ENCODE measurements at regions not wholly inside any gene's neighbourhood (a gene's known extent, or its start where the extent isn't known, plus 50 kb on each side); places are given as distances from the start of the nearest gene placed in this dataset.
"Not testable (repeated sequence)": the region's sequence is repeated elsewhere in the genome, so short reads cannot be mapped to it uniquely, and the experiment has no call there.

GRCh38 chr3:153404157-153404556, 242.1 kb downstream of the RAP2B start:
- H4K20me1 ChIP-seq (ENCODE audit: insufficient read depth), result no peaks in the 10 kb centered on the region
- H3K79me2 ChIP-seq (ENCODE audit: insufficient read depth, low read depth), result no peaks in the 10 kb centered on the region
- TF ChIP-seq CTCF (conservative IDR thresholded peaks at IDR 0.05; ENCODE audit: low read depth, low read length), result no peak
- no peak overlapping the region for H3K4me2 ChIP-seq
- H3K4me3 ChIP-seq (IDR thresholded peaks at IDR 0.05; ENCODE audit: insufficient read depth, low read depth, low read length), result no peak overlapping the region
- no peaks in the 10 kb centered on the region for H3K36me3 ChIP-seq (ENCODE audit: insufficient read depth)
- peaks cover 40% of the 10 kb centered on the region for H3K4me1 ChIP-seq (ENCODE audit: low read depth, poor library complexity, severe bottlenecking)
- H3K9ac ChIP-seq, result no peak overlapping the region
- no peaks in the 10 kb centered on the region for H3K27me3 ChIP-seq (ENCODE audit: insufficient read depth, low read depth)
- H2AFZ ChIP-seq (ENCODE audit: low read depth), result no peak overlapping the region
- H3K27ac ChIP-seq, result no peak overlapping the region

GRCh38 chr3:153405320-153405719, 243.3 kb downstream of the RAP2B start:
- H3K27me3 ChIP-seq (ENCODE audit: insufficient read depth, low read depth); H3K27ac ChIP-seq; H3K79me2 ChIP-seq (ENCODE audit: insufficient read depth, low read depth); H2AFZ ChIP-seq (ENCODE audit: low read depth); H3K36me3 ChIP-seq (ENCODE audit: insufficient read depth); H3K4me3 ChIP-seq (IDR thresholded peaks at IDR 0.05; ENCODE audit: insufficient read depth, low read depth, low read length); H4K20me1 ChIP-seq (ENCODE audit: insufficient read depth); H3K4me2 ChIP-seq; H3K9ac ChIP-seq: not testable (repeated sequence)
- H3K4me1 ChIP-seq (ENCODE audit: low read depth, poor library complexity, severe bottlenecking), result peaks cover 28% of the 10 kb centered on the region

GRCh38 chr3:153410517-153410916, 248.5 kb downstream of the RAP2B start:
- Histone ChIP-seq H4K20me1 (ENCODE audit: insufficient read depth) (no peaks in the 10 kb centered on the region), H3K4me3 (IDR thresholded peaks at IDR 0.05; ENCODE audit: insufficient read depth, low read depth, low read length) (no peak overlapping the region), H3K79me2 (ENCODE audit: insufficient read depth, low read depth) (no peaks in the 10 kb centered on the region), H3K4me1 (ENCODE audit: low read depth, poor library complexity, severe bottlenecking) (no peaks in the 10 kb centered on the region), H3K4me2 (no peak overlapping the region), H3K36me3 (ENCODE audit: insufficient read depth) (no peaks in the 10 kb centered on the region), H3K9ac (no peak overlapping the region), H3K27me3 (ENCODE audit: insufficient read depth, low read depth) (no peaks in the 10 kb centered on the region), H3K27ac (no peak overlapping the region), H2AFZ (ENCODE audit: low read depth) (no peak overlapping the region)
- TF ChIP-seq CTCF (conservative IDR thresholded peaks at IDR 0.05; ENCODE audit: low read depth, low read length), result no peak

GRCh38 chr3:153414982-153415381, 253.0 kb downstream of the RAP2B start:
- Histone ChIP-seq H3K36me3 (ENCODE audit: insufficient read depth) (no peaks in the 10 kb centered on the region), H3K27ac (no peak overlapping the region), H3K4me1 (ENCODE audit: low read depth, poor library complexity, severe bottlenecking) (no peaks in the 10 kb centered on the region), H3K4me3 (IDR thresholded peaks at IDR 0.05; ENCODE audit: insufficient read depth, low read depth, low read length) (no peak overlapping the region), H4K20me1 (ENCODE audit: insufficient read depth) (no peaks in the 10 kb centered on the region), H3K9ac (no peak overlapping the region), H3K79me2 (ENCODE audit: insufficient read depth, low read depth) (no peaks in the 10 kb centered on the region), H2AFZ (ENCODE audit: low read depth) (no peak overlapping the region), H3K27me3 (ENCODE audit: insufficient read depth, low read depth) (no peaks in the 10 kb centered on the region), H3K4me2 (no peak overlapping the region)
- no peak for TF ChIP-seq CTCF (conservative IDR thresholded peaks at IDR 0.05; ENCODE audit: low read depth, low read length)

- no peak overlapping the region for H3K4me3 ChIP-seq (IDR thresholded peaks at IDR 0.05; ENCODE audit: insufficient read depth, low read depth, low read length)
- no peak for TF ChIP-seq CTCF (conservative IDR thresholded peaks at IDR 0.05; ENCODE audit: low read depth, low read length)
- H3K4me2 ChIP-seq, result no peak overlapping the region
- H3K27me3 ChIP-seq (ENCODE audit: insufficient read depth, low read depth), result no peaks in the 10 kb centered on the region
- H3K4me1 ChIP-seq (ENCODE audit: low read depth, poor library complexity, severe bottlenecking), result no peaks in the 10 kb centered on the region
- no peaks in the 10 kb centered on the region for H3K36me3 ChIP-seq (ENCODE audit: insufficient read depth)
- H3K9ac ChIP-seq, result no peak overlapping the region
- H3K79me2 ChIP-seq (ENCODE audit: insufficient read depth, low read depth), result no peaks in the 10 kb centered on the region
- no peaks in the 10 kb centered on the region for H4K20me1 ChIP-seq (ENCODE audit: insufficient read depth)
- H3K27ac ChIP-seq, result no peak overlapping the region
- H2AFZ ChIP-seq (ENCODE audit: low read depth), result no peak overlapping the region
These were observed 260.3 kb downstream of the RAP2B start for GRCh38 chr3:153422314-153422713.

GRCh38 chr3:153423820-153424219, 261.8 kb downstream of the RAP2B start:
- H3K4me1 ChIP-seq (ENCODE audit: low read depth, poor library complexity, severe bottlenecking); H3K36me3 ChIP-seq (ENCODE audit: insufficient read depth); H2AFZ ChIP-seq (ENCODE audit: low read depth); H3K9ac ChIP-seq; H3K79me2 ChIP-seq (ENCODE audit: insufficient read depth, low read depth); H3K27me3 ChIP-seq (ENCODE audit: insufficient read depth, low read depth); H4K20me1 ChIP-seq (ENCODE audit: insufficient read depth); H3K4me3 ChIP-seq (IDR thresholded peaks at IDR 0.05; ENCODE audit: insufficient read depth, low read depth, low read length); H3K27ac ChIP-seq; H3K4me2 ChIP-seq: not testable (repeated sequence)
